HEK293 (cell line): ENCODE measurements at regions not wholly inside any gene's neighbourhood (a gene's known extent, or its start where the extent isn't known, plus 50 kb on each side); places are given as distances from the start of the nearest gene placed in this dataset.

ENCODE experiments used
- CTCF ChIA-PET: fragments of 350-600 bp; formaldehyde crosslinking; extraction: SDS; loops from one replicate; lab custom pipeline; 2021; ENCODE audit warnings: antibody characterized with exemption; lab: Yijun Ruan, JAX
- POLR2A ChIA-PET: fragments of 300-600 bp; formaldehyde crosslinking; extraction: SDS; loops from one replicate; lab custom pipeline; 2020; ENCODE audit warnings: antibody characterized with exemption, inconsistent platforms; lab: Yijun Ruan, JAX
- H3K27ac ChIP-seq: fragments of 200-500 bp; sonication (Bioruptor generic); 2 replicates; pipeline ENCODE4 v1.5.1; 2014; ENCODE audit warnings: low read depth, low read length, control low read depth, inconsistent platforms; ENCODE audit errors: extremely low read depth
- H3K36me3 ChIP-seq, 2 experiments: fragments of 200-500 bp in 1 of 2; sonication (Bioruptor generic) in 1 of 2; 1 replicate in 1 of 2; 2 replicates in 1 of 2; pipeline ENCODE4 v1.5.1; 2014 to 2017; ENCODE audit warnings: inconsistent platforms in 2 of 2, low read length in 2 of 2; ENCODE audit not compliant: control insufficient read depth in 2 of 2, insufficient read depth in 1 of 2
- H3K4me1 ChIP-seq: fragments of 200-500 bp; sonication (Bioruptor generic); 2 replicates; pipeline ENCODE4 v1.5.1; 2014; ENCODE audit warnings: mild to moderate bottlenecking, low read length, inconsistent platforms; ENCODE audit not compliant: control insufficient read depth, insufficient read depth
- H3K4me3 ChIP-seq: 2 replicates; pipeline ENCODE4 v1.5.1; 2011; ENCODE audit warnings: low read depth, mild to moderate bottlenecking, control low read depth, low read length, moderate library complexity
- H3K9me3 ChIP-seq: fragments of 200-500 bp; sonication (Bioruptor generic); 2 replicates; pipeline ENCODE4 v1.5.1; 2014; ENCODE audit warnings: low read depth, low read length, inconsistent platforms; ENCODE audit not compliant: control insufficient read depth, insufficient read depth
- HOXC10 ChIP-seq: sonication (generic); formaldehyde crosslinking; IDR thresholded peaks from 2 replicates; pipeline ENCODE4 v1.8.1; 2023; ENCODE audit warnings: mild to moderate bottlenecking, missing genetic modification reagents
- KLF10 ChIP-seq: fragments of 450-650 bp; IDR thresholded peaks from 2 replicates; pipeline ENCODE4 v1.5.1; 2018; ENCODE audit warnings: missing biosample characterization, mild to moderate bottlenecking, missing genetic modification characterization
- MZF1 ChIP-seq: fragments of 450-650 bp; formaldehyde crosslinking; IDR thresholded peaks from 2 replicates; pipeline ENCODE4 v1.5.1; 2017; ENCODE audit warnings: missing biosample characterization, missing genetic modification characterization, borderline replicate concordance
- PRDM1 ChIP-seq: fragments of 450-650 bp; formaldehyde crosslinking; IDR thresholded peaks from 2 replicates; pipeline ENCODE4; 2016; ENCODE audit warnings: missing biosample characterization, missing genetic modification characterization
- ZBTB21 ChIP-seq: fragments of 450-650 bp; formaldehyde crosslinking; IDR thresholded peaks from 2 replicates; pipeline ENCODE4 v1.5.1; 2017; ENCODE audit warnings: missing biosample characterization, missing genetic modification characterization
- ZNF146 ChIP-seq: fragments of 450-650 bp; formaldehyde crosslinking; IDR thresholded peaks from 2 replicates; pipeline ENCODE4 v1.5.1; 2016; ENCODE audit warnings: missing biosample characterization, missing genetic modification characterization
- ZNF202 ChIP-seq: fragments of 450-650 bp; formaldehyde crosslinking; IDR thresholded peaks from 2 replicates; pipeline ENCODE4 v1.5.1; 2016; ENCODE audit warnings: missing biosample characterization, missing genetic modification characterization, borderline replicate concordance
- ZNF248 ChIP-seq: fragments of 450-650 bp; formaldehyde crosslinking; IDR thresholded peaks from 2 replicates; pipeline ENCODE4 v1.5.1; 2017; ENCODE audit warnings: missing biosample characterization, missing genetic modification characterization
- ZNF311 ChIP-seq: fragments of 450-650 bp; formaldehyde crosslinking; IDR thresholded peaks from 2 replicates; pipeline ENCODE4 v1.5.1; 2017; ENCODE audit warnings: missing biosample characterization, missing genetic modification characterization, borderline replicate concordance
- ZNF394 ChIP-seq: fragments of 450-650 bp; formaldehyde crosslinking; IDR thresholded peaks from 2 replicates; pipeline ENCODE4 v1.5.1; 2016; ENCODE audit warnings: missing biosample characterization, missing genetic modification characterization, mild to moderate bottlenecking, moderate library complexity, borderline replicate concordance
- ZNF544 ChIP-seq: fragments of 450-650 bp; formaldehyde crosslinking; IDR thresholded peaks from 2 replicates; pipeline ENCODE4 v1.5.0; 2017; ENCODE audit warnings: missing biosample characterization, missing genetic modification characterization
- ZNF837 ChIP-seq: fragments of 450-650 bp; formaldehyde crosslinking; IDR thresholded peaks from 2 replicates; pipeline ENCODE4 v1.5.1; 2016; ENCODE audit warnings: missing biosample characterization, missing genetic modification characterization
- TF ChIP-seq, protein P1 (sequence below): fragments of 450-650 bp; formaldehyde crosslinking; IDR thresholded peaks from 2 replicates; pipeline ENCODE4 v1.5.1; 2016; ENCODE audit warnings: missing biosample characterization, missing genetic modification characterization
- TF ChIP-seq, protein P2 (sequence below): fragments of 450-650 bp; formaldehyde crosslinking; optimal IDR thresholded peaks from 2 replicates; pipeline ENCODE3; 2016; ENCODE audit warnings: missing biosample characterization, mild to moderate bottlenecking, missing genetic modification characterization
- TF ChIP-seq, protein P3 (sequence below): fragments of 450-650 bp; IDR thresholded peaks from 2 replicates; pipeline ENCODE4 v1.5.1; 2018; ENCODE audit warnings: missing biosample characterization, missing genetic modification characterization
- TF ChIP-seq, protein P4 (sequence below): fragments of 450-650 bp; formaldehyde crosslinking; IDR thresholded peaks from 2 replicates; pipeline ENCODE4 v1.5.1; 2016; ENCODE audit warnings: missing biosample characterization, missing genetic modification characterization, borderline replicate concordance
- TF ChIP-seq, protein P5 (sequence below): fragments of 450-650 bp; formaldehyde crosslinking; IDR thresholded peaks from 2 replicates; pipeline ENCODE4 v1.5.1; 2016; ENCODE audit warnings: missing biosample characterization, missing genetic modification characterization

DNA sequence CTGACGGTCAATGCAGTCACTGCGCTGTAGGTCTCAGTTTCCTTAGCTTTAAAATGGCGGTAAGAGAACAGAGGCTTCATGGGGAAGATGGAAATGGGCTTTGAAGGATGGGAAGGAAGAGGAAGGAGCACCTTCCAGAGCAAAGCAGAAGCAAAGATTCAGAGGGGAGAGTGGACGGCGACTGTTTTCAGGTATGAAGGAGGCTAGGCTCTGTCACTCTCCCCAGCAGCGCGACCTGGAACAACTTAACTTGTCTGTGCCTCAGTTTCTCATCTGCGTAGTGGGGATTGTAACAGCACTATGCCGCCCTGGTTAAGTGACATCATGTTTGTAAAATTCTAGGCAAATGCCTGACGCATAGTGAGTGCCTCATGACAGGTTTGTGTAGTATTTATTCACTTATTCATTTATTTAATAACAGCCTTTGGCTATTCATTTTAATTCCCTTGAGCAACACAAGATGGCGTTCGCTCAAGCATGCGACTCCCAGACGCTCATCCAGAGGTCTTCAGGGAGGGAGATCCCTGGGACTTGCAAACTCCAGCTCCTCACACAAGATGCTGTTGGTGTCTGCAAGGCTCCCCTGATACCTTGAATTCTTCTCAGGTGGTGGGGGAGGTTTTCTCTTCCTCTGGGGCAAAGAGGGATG, 336.3 kb downstream of the DYSF start (continued):
- TF ChIP-seq, protein P1, sequence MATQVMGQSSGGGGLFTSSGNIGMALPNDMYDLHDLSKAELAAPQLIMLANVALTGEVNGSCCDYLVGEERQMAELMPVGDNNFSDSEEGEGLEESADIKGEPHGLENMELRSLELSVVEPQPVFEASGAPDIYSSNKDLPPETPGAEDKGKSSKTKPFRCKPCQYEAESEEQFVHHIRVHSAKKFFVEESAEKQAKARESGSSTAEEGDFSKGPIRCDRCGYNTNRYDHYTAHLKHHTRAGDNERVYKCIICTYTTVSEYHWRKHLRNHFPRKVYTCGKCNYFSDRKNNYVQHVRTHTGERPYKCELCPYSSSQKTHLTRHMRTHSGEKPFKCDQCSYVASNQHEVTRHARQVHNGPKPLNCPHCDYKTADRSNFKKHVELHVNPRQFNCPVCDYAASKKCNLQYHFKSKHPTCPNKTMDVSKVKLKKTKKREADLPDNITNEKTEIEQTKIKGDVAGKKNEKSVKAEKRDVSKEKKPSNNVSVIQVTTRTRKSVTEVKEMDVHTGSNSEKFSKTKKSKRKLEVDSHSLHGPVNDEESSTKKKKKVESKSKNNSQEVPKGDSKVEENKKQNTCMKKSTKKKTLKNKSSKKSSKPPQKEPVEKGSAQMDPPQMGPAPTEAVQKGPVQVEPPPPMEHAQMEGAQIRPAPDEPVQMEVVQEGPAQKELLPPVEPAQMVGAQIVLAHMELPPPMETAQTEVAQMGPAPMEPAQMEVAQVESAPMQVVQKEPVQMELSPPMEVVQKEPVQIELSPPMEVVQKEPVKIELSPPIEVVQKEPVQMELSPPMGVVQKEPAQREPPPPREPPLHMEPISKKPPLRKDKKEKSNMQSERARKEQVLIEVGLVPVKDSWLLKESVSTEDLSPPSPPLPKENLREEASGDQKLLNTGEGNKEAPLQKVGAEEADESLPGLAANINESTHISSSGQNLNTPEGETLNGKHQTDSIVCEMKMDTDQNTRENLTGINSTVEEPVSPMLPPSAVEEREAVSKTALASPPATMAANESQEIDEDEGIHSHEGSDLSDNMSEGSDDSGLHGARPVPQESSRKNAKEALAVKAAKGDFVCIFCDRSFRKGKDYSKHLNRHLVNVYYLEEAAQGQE, result no peak

DNA sequence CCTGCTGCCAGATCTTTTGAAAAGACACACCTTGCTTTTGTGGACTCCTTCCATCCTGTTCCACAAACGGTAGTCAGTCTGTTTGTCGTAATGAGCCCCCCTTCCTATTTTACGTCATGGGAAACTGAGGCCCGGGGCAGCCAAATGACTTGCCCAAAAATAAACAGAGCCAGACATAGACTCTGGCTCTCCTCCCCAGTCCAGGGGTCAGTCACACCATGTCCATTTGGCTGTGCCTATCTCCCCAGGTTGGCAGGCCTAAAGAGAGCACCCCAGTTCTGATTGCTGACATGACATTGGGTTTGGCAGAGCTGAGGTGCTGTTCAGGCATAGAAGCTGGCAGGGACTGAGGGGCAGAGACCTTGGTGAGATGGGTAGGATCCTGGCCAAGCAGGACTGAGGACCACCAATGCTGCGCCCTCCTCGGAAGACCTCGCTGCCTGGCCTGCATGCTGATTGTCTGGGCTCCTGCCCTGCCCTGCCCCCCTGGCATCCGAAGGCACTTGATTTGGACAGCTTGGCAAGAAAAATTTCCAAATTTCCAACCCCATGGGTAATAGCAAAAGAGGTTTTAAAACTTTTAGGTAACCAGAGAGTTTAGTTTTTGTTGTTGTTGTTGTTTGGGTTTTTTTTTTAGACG, 335.4 kb downstream of the DYSF start:
- ChIA-PET POLR2A (no interaction called here), CTCF (interaction anchor here (0.7 to 6.3 kb wide), 4 partner anchors 10 to 471 kb away, joined by 3 to 41 read pairs (median 4); no protein-coding TSS in a partner anchor)
- TF ChIP-seq KLF10 (tag by site-specific recombination) (no peak), ZNF311 (tag by site-specific recombination) (no peak), ZNF394 (tag by site-specific recombination) (no peak), PRDM1 (tag by site-specific recombination) (no peak), ZNF544 (tag by site-specific recombination) (no peak), ZBTB21 (tag by site-specific recombination) (no peak), ZNF202 (tag by site-specific recombination) (no peak), HOXC10 (CRISPR knock-in tag) (no peak), ZNF248 (tag by site-specific recombination) (no peak), MZF1 (tag by site-specific recombination) (no peak), ZNF837 (no peak), ZNF146 (no peak)
- TF ChIP-seq, protein P2, sequence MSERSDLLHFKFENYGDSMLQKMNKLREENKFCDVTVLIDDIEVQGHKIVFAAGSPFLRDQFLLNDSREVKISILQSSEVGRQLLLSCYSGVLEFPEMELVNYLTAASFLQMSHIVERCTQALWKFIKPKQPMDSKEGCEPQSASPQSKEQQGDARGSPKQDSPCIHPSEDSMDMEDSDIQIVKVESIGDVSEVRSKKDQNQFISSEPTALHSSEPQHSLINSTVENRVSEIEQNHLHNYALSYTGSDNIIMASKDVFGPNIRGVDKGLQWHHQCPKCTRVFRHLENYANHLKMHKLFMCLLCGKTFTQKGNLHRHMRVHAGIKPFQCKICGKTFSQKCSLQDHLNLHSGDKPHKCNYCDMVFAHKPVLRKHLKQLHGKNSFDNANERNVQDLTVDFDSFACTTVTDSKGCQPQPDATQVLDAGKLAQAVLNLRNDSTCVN (tag by site-specific recombination), result no peak
- TF ChIP-seq, protein P3, sequence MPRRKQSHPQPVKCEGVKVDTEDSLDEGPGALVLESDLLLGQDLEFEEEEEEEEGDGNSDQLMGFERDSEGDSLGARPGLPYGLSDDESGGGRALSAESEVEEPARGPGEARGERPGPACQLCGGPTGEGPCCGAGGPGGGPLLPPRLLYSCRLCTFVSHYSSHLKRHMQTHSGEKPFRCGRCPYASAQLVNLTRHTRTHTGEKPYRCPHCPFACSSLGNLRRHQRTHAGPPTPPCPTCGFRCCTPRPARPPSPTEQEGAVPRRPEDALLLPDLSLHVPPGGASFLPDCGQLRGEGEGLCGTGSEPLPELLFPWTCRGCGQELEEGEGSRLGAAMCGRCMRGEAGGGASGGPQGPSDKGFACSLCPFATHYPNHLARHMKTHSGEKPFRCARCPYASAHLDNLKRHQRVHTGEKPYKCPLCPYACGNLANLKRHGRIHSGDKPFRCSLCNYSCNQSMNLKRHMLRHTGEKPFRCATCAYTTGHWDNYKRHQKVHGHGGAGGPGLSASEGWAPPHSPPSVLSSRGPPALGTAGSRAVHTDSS (tag by site-specific recombination), result no peak
- TF ChIP-seq, protein P4, sequence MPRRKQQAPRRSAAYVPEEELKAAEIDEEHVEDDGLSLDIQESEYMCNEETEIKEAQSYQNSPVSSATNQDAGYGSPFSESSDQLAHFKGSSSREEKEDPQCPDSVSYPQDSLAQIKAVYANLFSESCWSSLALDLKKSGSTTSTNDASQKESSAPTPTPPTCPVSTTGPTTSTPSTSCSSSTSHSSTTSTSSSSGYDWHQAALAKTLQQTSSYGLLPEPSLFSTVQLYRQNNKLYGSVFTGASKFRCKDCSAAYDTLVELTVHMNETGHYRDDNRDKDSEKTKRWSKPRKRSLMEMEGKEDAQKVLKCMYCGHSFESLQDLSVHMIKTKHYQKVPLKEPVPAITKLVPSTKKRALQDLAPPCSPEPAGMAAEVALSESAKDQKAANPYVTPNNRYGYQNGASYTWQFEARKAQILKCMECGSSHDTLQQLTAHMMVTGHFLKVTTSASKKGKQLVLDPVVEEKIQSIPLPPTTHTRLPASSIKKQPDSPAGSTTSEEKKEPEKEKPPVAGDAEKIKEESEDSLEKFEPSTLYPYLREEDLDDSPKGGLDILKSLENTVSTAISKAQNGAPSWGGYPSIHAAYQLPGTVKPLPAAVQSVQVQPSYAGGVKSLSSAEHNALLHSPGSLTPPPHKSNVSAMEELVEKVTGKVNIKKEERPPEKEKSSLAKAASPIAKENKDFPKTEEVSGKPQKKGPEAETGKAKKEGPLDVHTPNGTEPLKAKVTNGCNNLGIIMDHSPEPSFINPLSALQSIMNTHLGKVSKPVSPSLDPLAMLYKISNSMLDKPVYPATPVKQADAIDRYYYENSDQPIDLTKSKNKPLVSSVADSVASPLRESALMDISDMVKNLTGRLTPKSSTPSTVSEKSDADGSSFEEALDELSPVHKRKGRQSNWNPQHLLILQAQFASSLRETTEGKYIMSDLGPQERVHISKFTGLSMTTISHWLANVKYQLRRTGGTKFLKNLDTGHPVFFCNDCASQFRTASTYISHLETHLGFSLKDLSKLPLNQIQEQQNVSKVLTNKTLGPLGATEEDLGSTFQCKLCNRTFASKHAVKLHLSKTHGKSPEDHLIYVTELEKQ, result no peak
- TF ChIP-seq, protein P5, sequence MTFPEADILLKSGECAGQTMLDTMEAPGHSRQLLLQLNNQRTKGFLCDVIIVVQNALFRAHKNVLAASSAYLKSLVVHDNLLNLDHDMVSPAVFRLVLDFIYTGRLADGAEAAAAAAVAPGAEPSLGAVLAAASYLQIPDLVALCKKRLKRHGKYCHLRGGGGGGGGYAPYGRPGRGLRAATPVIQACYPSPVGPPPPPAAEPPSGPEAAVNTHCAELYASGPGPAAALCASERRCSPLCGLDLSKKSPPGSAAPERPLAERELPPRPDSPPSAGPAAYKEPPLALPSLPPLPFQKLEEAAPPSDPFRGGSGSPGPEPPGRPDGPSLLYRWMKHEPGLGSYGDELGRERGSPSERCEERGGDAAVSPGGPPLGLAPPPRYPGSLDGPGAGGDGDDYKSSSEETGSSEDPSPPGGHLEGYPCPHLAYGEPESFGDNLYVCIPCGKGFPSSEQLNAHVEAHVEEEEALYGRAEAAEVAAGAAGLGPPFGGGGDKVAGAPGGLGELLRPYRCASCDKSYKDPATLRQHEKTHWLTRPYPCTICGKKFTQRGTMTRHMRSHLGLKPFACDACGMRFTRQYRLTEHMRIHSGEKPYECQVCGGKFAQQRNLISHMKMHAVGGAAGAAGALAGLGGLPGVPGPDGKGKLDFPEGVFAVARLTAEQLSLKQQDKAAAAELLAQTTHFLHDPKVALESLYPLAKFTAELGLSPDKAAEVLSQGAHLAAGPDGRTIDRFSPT (tag by site-specific recombination), result no peak
- Histone ChIP-seq H3K4me1 (no peaks in the 10 kb centered on the region), H3K27ac (no peak overlapping the region), H3K9me3 (no peaks in the 10 kb centered on the region), H3K36me3 (no peaks in the 10 kb centered on the region), H3K4me3 (no peak overlapping the region)
